ES-I3 (cell line): ENCODE measurements at regions not wholly inside any gene's neighbourhood (a gene's known extent, or its start where the extent isn't known, plus 50 kb on each side); places are given as distances from the start of the nearest gene placed in this dataset.

ENCODE experiments used
- H3K36me3 ChIP-seq: 2 replicates; pipeline ENCODE4 v1.6.1; 2013; ENCODE audit warnings: mild to moderate bottlenecking, low read length, control low read depth, moderate library complexity; ENCODE audit not compliant: insufficient read depth
- H3K4me1 ChIP-seq: 2 replicates; pipeline ENCODE4 v1.6.1; 2013; ENCODE audit warnings: mild to moderate bottlenecking, control low read depth, low read length; ENCODE audit not compliant: insufficient read depth
- H3K9ac ChIP-seq: 2 replicates; pipeline ENCODE4 v1.6.1; 2013; ENCODE audit warnings: low read depth, mild to moderate bottlenecking, low read length, moderate library complexity
- H3K9me3 ChIP-seq: 2 replicates; pipeline ENCODE4 v1.6.1; 2013; ENCODE audit warnings: mild to moderate bottlenecking, low read length, moderate library complexity; ENCODE audit not compliant: control insufficient read depth, insufficient read depth

DNA sequence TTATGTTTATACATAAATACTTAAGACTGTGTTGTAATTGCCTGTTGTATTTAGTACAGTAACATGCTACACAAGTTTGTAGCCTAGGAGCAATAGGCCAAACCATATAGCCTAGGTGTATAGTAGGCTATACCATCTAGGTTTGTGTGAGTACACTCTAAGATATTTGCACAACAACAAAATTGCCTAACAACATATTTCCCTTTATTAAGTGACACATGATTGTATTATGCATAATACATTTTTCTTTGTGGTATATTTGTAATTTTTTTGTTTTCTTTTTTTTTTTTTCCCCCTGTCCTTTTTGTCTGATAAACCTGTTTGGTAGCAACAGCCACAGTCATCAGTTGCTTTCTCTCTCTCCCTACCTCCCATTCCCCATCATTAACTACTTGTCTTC is 945.6 kb downstream of the ZPLD1 start:
- H3K9me3 ChIP-seq = no peaks in the 10 kb centered on the region
- no peaks in the 10 kb centered on the region for H3K36me3 ChIP-seq
- no peak overlapping the region for H3K9ac ChIP-seq
- no peaks in the 10 kb centered on the region for H3K4me1 ChIP-seq

- Histone ChIP-seq H3K9me3 (no peaks in the 10 kb centered on the region), H3K9ac (no peak overlapping the region), H3K4me1 (no peaks in the 10 kb centered on the region), H3K36me3 (no peaks in the 10 kb centered on the region)
Measured at GRCh38 chr3:103381296-103382079, 946.7 kb downstream of the ZPLD1 start.

DNA sequence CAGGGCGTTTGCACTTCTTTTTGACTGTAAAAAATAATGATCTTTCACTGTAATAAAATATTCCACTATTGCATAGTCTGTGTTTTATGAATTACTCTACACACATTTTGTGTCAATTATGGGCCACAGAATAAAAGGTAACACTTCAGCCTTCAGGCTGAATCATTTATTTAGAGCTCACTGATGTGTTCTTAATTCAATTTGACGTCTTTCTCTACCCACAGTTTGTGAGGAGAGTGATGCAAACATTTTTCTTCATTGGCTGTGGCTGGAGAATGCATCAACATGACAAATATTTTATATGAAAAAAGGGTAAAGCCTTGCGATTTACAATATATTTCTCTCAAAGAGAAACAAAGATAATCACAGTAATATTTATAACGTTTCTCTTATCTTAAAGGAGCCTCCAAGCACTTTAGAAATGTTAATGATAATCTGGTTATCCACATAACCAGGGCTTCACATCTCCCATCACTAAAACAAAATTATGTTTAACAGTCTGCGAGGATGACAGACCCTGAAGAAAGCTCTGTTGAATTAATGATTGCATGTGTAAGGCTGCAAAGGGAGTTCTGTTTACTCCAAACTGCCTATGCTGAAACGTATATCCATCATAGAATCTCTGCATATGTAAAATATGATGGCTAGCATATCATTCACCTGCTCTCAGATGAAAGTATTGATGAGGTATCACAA is 951.3 kb downstream of the ZPLD1 start:
- no peaks in the 10 kb centered on the region for H3K36me3 ChIP-seq
- H3K9me3 ChIP-seq = no peaks in the 10 kb centered on the region
- H3K4me1 ChIP-seq = no peaks in the 10 kb centered on the region
- H3K9ac ChIP-seq = no peak overlapping the region

DNA sequence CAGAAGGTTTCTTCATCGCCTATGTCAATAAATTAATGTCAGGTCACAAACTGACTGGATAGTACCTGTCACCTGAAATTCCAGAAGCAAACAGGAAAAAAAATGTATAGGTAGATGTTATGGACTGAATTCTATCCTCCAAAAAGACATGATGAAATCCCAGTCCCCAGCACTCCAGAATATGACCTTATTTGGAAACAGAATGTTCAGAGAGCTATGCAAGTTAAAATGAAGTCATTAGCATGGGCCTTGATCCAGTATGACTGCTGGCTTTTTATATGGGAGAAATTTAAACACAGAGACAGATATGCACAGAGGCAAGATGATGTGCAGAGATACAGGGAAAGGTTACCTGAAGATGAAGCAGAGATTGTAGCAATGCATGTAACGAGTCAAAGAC is 953.4 kb downstream of the ZPLD1 start:
- Histone ChIP-seq H3K9ac (no peak overlapping the region), H3K9me3 (no peaks in the 10 kb centered on the region), H3K36me3 (no peaks in the 10 kb centered on the region), H3K4me1 (no peaks in the 10 kb centered on the region)

DNA sequence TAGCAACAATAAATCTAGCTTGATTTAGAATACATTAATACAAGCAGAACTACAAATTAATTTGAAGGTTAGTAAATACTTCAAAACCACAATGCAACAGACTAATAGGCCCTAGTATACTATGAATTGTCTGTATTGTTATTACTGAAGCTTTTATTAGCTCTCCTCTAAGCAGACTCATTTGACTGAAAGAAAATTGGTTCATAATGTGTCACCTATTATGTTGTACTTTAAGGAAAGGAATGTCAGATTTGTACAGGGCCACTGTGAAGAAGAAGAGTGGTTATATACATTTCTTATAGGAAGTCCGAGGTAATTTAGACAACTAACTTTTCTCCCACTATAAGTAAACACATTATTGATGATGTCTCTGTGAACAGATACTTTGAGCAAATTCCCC is 954.5 kb downstream of the ZPLD1 start:
- H3K9ac ChIP-seq = no peak overlapping the region

GRCh38 chr3:103393395-103394186 is 958.8 kb downstream of the ZPLD1 start:
- no peak overlapping the region for H3K9ac ChIP-seq
- no peaks in the 10 kb centered on the region for H3K4me1 ChIP-seq
- no peaks in the 10 kb centered on the region for H3K36me3 ChIP-seq
- no peaks in the 10 kb centered on the region for H3K9me3 ChIP-seq

More for the DNA sequence above, 954.5 kb downstream of the ZPLD1 start:
- Histone ChIP-seq H3K36me3 (no peaks in the 10 kb centered on the region), H3K9me3 (no peaks in the 10 kb centered on the region), H3K4me1 (no peaks in the 10 kb centered on the region)

- H3K4me1 ChIP-seq = no peaks in the 10 kb centered on the region
- no peaks in the 10 kb centered on the region for H3K36me3 ChIP-seq
- no peaks in the 10 kb centered on the region; the same call in 1 of the 2 replicates for H3K9me3 ChIP-seq
- H3K9ac ChIP-seq = no peak overlapping the region
Measured at GRCh38 chr3:103403191-103403590, 968.4 kb downstream of the ZPLD1 start.

DNA sequence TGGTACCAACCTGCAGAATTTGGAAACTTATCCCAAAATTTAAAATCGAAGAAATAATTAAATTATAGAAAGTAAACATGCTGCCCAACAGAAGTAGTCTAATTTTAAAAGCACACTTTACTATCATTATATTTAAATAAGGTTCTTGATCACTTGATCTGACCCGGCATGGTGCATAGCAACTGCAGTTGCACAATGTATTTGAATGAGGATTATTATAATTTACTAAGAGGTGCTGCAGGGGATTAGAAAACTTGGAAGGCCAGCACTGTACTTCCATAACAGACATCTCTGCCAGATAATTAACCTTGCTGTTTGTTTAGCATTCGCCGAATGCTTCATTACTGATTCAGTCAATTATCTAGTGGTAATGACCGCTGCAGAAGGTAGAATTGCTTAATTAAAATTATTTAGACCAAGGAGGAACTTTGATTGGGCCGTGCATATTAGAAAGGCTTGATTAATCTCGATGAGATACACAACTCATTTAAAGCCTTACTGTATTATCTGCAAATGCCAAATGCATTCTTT is 971.6 kb downstream of the ZPLD1 start:
- Histone ChIP-seq H3K9me3 (no peaks in the 10 kb centered on the region), H3K36me3 (no peaks in the 10 kb centered on the region), H3K4me1 (no peaks in the 10 kb centered on the region), H3K9ac (no peak overlapping the region)

DNA sequence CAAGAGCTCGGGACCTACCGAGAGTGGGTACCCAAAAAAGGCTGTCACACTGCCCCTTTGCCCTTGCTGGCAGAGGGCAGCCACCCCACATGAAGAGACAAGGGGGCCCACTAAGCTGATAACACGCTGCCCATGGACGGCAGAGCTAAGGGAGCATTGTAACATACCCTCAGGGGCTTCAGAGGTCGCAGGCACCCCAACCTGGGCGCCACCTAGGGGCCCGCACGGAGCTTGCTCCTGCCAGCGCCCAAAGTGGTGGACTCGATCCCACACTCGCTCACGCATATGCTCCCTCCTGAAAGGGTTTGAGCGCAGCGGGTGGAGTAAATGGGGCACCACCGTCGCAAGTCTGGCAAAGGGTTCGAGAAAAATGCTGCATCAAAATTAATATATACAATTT is 975.4 kb downstream of the ZPLD1 start:
- Histone ChIP-seq H3K4me1 (no peaks in the 10 kb centered on the region), H3K9ac (no peak overlapping the region), H3K9me3 (no peaks in the 10 kb centered on the region), H3K36me3 (no peaks in the 10 kb centered on the region)

- H3K9me3 ChIP-seq = no peaks in the 10 kb centered on the region
- no peaks in the 10 kb centered on the region for H3K36me3 ChIP-seq
- no peaks in the 10 kb centered on the region for H3K4me1 ChIP-seq
- H3K9ac ChIP-seq = no peak overlapping the region
Measured at GRCh38 chr3:103421460-103421859, 986.6 kb downstream of the ZPLD1 start.

- Histone ChIP-seq H3K4me1 (no peaks in the 10 kb centered on the region), H3K9ac (no peak overlapping the region), H3K9me3 (no peaks in the 10 kb centered on the region; the same call in 1 of the 2 replicates), H3K36me3 (no peaks in the 10 kb centered on the region)
Measured at GRCh38 chr3:103437883-103438282, 1003.1 kb downstream of the ZPLD1 start.

- no peaks in the 10 kb centered on the region for H3K36me3 ChIP-seq
- no peaks in the 10 kb centered on the region; the same call in 1 of the 2 replicates for H3K9me3 ChIP-seq
- H3K4me1 ChIP-seq = no peaks in the 10 kb centered on the region
- no peak overlapping the region for H3K9ac ChIP-seq
Measured at GRCh38 chr3:103440539-103441203, 1005.9 kb downstream of the ZPLD1 start.

- H3K9me3 ChIP-seq = no peaks in the 10 kb centered on the region; the same call in 1 of the 2 replicates
- H3K9ac ChIP-seq = no peak overlapping the region
- no peaks in the 10 kb centered on the region for H3K36me3 ChIP-seq
- no peaks in the 10 kb centered on the region for H3K4me1 ChIP-seq
Measured at GRCh38 chr3:103446953-103447629, 1012.3 kb downstream of the ZPLD1 start.
